LHCN-M2 (cell line): ENCODE measurements at regions not wholly inside any gene's neighbourhood (a gene's known extent, or its start where the extent isn't known, plus 50 kb on each side); places are given as distances from the start of the nearest gene placed in this dataset.

Experiments
- DNase-seq: peaks from one replicate; pipeline ENCODE4 v3.0.0-alpha.2; 2012; ENCODE audit warnings: low read depth

DNA sequence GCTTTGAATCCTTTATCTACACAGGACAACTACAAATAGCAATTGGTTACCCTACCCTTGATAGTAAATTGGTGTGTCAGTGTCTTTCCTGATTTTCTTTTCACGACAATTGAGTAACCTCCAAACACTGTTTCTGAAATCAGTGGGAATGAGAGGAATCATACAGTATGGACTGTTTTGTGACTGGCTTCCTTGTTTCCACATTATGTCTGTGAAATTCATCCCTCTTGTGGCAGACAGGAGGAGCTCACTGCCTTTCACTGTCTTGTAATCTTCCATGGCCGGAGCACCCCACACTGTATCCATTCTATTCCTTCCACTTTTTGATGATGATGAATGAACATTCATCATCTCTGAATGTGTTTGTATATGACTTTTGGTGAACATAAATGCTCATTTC is 164.0 kb upstream of the PZP start:
- DNase-seq, result peak; percentile 38

- no peak for DNase-seq
Observed at GRCh38 chr12:9367828-9368227, 159.6 kb upstream of the PZP start.

GRCh38 chr12:9367201-9367600 is 159.0 kb upstream of the PZP start:
- DNase-seq, result no peak

DNA sequence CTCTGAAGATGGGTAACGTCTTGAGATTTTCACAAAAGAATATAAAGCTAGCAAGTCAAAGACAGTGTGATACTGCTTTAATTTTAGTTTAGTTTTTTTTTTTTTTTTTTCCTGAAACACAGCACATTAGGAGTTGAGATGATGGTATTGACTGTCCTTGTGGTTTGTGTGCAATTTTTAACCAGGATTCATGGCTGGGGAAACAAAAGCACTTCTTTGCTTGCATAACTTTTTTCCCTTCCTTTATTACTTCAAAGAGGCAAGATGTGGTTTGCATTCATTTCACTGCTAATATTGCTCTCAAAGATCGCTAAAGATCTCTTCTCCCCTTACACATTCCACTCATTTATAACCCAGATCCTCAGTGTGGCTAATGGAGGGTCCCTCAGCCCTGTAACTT is 157.1 kb upstream of the PZP start:
- DNase-seq, result peak; percentile 63

DNA sequence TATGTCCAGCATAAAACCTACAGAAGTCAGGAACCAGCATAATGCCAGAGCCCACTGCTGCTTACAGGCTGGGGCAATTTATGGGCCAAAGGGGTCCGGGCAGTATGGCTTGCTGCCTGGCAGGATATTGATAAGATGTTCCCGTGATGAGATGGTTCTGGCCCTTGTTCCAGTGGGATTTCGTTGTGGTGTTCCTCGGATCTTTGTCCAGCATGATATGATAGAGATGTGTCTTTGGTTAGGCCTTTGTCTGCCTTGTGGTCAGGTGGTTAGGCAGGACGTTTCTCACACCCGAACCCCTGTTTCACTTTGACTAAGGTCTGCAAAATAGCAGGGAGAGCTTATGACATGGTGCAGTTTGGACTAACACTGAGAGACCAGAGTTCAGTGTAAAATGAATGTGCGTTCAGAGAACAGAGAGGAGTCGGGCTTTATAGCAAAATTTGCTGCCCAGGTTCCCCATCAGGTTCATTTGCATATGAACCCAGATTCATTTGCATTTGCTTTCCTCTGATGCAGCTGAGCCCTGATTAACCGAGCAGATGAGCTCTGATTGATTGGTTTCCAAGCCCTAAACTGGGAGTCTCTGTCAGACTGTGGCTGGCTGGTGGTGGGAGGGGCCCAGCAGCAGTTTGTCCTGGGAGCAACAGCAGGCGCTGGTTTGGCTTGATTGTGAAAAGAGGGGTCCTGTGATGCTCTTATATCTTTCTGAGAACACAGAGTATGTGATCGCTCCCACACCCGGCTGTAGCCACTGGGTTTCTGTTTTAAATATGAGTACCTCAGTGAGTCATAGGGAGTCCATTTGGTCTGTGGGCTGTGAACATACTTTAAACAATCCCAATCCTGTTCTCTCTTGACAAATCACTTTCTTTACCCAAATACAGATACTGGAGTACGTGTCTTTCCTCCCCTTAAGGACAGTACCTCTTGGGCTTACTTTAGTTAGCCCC is 156.3 kb upstream of the PZP start:
- DNase-seq, result peak; percentile 92

DNA sequence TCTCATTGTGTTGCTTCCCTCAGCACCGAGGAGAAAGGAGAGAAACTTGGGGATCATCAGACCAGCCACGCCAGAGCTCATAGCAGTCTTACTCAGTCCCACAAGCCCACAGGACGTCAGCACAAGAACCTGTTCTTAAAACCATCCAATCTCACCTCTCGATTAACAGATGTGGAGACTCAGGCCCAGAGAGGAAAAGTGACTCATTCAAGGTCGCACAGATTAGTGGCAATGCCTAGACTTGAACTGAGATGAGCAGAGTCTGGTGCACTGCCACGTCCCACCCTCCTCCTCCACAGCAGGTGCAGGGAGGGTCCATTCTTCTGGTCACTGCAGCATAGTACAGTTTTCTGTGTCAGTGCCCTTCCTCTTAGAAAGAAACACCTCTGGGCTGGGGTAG is 154.9 kb upstream of the PZP start:
- no peak for DNase-seq

DNA sequence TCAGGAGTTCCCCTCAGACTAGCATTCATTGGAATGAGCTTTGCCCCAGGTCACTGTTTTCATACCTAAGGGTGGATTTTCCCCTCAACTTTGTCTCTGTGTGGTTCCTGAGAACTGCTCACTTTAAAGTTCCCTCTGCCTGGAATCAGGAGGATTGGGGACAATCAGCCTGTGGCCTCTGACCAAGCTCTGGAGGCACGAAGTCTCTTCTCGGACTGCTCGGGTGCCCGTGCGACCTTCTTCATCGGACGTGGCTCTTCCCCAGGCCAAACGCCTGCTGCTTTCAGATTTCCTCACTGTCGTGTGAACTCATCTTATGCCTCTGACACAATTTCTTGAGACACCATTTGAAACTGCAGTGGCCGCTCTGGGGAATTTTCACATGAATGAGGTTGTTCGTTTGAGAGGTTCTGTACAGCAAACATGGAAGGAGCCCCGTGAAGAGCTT is 153.7 kb upstream of the PZP start:
- no peak for DNase-seq

DNA sequence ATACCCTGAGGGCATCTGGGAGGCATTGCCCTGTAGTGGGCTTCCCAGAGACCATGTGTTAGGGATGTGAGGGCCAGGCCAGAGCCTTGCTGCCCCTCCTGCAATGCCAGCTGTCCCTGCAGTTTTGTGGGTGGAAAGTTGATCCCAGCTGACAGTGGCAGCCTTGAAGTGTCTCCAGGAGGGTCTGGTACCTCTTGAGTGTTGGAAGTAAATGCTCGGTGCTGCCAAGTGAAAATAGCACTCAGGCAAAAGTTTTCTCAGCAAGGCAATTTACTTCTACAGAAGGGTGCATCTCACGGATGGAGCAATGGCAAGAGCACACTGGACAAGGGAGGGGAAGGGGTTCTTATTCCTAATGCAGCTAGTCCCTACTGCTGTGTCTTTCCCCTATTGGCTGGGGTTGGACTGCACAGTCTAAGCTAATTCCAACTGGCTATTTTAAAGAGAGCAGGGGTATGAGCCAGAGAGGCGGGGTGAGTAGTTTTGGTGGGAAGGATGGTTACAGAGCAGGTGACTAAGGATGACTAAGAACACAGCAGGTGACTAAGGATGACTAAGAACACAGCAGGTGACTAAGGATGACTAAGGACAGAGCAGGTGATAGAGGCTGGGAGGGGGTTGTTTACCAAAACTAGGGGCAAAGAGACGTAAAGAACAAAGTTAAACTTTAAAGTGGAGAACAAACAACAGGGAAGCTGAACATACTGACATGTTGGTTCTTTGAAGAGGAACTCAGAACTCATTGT is 146.0 kb upstream of the PZP start:
- peak; percentile 30 for DNase-seq

GRCh38 chr12:9351136-9351535 is 142.9 kb upstream of the PZP start:
- DNase-seq, result no peak

GRCh38 chr12:9349888-9350885 is 142.0 kb upstream of the PZP start:
- peak; percentile 70 for DNase-seq

DNA sequence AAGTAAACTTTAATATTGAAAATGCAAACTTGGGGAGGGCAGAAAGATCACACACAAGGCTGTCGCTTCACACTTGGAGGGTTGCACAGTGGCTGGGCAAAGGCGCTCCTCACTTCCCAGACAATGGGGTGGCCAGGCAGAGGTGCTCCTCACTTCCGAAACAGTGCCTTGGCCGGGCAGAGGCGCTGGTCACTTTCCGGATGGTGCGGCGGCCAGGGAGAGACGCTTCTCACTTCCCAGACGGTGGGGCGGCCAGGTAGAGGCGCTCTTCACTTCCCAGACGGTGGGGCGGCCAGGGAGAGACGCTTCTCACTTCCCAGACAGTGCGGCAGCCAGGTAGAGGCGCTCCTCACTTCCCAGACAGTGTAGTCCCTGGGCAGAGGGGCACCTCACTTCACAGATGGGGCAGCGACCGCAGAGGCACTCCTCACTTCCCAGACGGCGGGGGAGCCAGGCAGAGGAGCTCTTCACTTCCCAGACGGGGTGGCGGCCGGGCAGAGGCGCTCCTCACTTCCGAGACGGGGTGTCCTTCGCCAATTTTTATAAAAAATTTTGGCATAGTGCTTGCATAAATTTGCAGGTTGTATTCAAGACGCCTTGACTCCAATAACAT is 140.8 kb upstream of the PZP start:
- no peak for DNase-seq

DNA sequence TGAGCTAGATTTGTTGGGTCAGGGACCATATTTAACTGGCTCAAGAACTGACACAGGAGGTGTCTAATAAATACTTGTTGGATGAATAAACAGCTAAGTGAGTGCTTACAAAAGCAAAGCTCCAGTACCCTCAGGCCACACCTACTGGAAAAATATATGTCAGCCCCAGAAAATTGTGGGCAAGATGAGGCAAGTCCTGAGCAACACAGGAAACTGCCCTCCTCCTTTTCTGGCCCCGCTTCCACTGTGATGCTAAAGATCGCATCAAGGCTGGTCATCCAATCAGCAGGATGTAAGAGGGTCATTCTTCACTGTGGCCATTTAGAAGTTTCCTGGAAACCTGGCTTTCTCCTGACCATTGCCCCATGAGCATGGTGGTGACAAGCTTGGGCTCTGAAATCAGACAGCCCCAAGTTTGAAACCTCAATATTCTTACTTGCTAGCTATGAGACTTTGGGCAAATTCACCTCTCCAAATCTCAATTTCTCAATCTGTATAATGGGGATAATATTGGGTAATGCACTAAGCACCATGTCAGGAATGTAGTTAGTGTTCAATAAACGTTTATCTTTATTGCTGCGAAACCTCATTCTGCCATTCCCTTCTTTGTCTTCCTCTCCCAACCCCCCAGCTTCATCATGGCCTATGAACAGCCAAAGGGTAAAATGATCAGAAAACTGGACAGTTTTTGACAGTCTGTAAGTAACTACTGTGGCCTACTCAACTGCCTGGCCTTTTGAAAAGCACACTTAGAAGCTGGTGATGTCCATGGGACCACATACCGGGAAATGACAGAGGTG is 139.3 kb upstream of the PZP start:
- peak; percentile 65 for DNase-seq

- no peak for DNase-seq
Observed at GRCh38 chr12:9346866-9347327, 138.7 kb upstream of the PZP start.

GRCh38 chr12:9345171-9345570 is 137.0 kb upstream of the PZP start:
- DNase-seq, result no peak

GRCh38 chr12:9344541-9344940 is 136.3 kb upstream of the PZP start:
- no peak for DNase-seq

- no peak for DNase-seq
Observed at GRCh38 chr12:9343731-9344130, 135.5 kb upstream of the PZP start.

DNA sequence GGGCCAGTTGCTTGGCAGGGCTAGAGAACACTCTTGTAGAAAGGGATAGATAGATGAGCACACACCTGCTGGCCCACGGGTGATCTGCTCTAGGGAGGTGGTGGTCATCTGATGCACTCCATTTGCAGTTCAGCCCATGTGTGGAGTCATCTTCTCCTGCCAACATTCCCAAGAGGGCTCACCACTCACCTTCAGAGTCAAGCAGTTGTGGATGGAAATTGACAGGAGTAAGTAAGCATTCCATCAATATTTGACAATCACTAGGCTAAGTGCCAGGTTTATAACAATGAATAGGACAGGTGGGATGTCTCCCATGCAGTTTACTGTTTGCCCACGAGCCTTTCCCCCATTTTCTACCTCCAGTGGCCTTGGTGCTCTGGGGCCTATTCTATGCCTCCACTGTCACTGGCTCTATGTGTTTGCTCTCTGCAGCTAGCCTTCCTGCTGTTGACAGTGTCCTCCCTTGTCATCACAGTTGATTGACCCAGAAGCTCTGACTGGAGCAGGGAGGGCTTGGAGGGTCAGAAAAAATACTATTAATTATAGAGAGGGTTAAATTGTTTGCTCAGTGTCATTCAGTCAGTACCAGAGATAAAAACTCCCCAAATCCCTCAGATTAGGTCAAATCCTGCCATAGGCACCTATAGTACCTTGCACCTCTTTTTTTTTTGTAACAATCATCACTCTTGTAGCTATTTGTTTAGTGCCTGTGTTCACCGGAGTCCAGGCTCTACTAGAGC is 134.6 kb upstream of the PZP start:
- no peak for DNase-seq

GRCh38 chr12:9341260-9341585 is 133.0 kb upstream of the PZP start:
- DNase-seq, result no peak

- DNase-seq, result peak; percentile 99
Observed at GRCh38 chr12:9340422-9341259, 132.4 kb upstream of the PZP start.
